ENCODE measurements at regions not wholly inside any gene's neighbourhood (a gene's known extent, or its start where the extent isn't known, plus 50 kb on each side); places are given as distances from the start of the nearest gene placed in this dataset.

DNA sequence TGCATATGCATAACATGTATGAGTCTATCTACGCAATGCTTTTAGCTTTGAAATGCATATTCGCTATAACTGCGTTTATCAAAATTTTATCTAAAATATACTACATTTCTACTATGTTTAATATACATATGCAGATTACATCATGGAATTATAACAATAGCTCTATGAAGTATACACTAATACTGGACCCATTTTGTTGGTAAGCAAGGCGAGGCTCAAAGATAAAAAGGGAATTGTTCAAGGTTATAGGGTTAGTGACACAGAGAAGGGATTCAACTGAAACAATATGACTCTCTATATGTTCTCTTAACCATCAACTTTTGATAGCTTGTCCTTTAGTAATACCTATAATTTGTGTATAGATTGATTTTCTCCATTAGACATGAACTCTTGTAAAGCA is 60.9 kb upstream of the SMIM36 start:
- TF ChIP-seq, protein P1, sequence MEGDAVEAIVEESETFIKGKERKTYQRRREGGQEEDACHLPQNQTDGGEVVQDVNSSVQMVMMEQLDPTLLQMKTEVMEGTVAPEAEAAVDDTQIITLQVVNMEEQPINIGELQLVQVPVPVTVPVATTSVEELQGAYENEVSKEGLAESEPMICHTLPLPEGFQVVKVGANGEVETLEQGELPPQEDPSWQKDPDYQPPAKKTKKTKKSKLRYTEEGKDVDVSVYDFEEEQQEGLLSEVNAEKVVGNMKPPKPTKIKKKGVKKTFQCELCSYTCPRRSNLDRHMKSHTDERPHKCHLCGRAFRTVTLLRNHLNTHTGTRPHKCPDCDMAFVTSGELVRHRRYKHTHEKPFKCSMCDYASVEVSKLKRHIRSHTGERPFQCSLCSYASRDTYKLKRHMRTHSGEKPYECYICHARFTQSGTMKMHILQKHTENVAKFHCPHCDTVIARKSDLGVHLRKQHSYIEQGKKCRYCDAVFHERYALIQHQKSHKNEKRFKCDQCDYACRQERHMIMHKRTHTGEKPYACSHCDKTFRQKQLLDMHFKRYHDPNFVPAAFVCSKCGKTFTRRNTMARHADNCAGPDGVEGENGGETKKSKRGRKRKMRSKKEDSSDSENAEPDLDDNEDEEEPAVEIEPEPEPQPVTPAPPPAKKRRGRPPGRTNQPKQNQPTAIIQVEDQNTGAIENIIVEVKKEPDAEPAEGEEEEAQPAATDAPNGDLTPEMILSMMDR (IDR thresholded peaks at IDR 0.05; ENCODE audit: low read depth, low read length, missing control alignments) = no peak
- no peak for DNase-seq (ENCODE audit: extremely low read depth, low read depth)

DNA sequence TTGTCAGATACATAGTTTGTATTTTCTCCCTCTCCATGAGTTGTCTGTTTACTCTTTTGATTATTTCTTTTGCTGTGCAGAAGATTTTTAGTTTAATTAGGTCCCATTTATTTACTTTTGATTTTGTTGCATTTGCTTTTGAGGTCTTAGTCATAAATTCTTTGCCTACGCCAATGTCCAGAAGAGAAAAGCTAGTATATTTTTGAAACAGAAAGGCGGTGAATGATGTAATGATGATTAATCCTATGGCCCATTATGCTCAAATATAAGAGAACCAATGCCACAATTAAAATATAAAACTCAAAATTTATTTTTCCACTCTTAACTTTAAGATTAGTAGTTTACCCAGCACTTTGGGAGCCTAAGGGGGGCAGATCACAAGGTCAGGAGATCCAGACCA is 59.8 kb upstream of the SMIM36 start:
- DNase-seq (ENCODE audit: extremely low read depth, low read depth) = no peak
- TF ChIP-seq, protein P1 (IDR thresholded peaks at IDR 0.05; ENCODE audit: low read depth, low read length, missing control alignments) = no peak
- no peak overlapping the region for H3K4me3 ChIP-seq (replicated peaks; ENCODE audit: low read depth, low read length)

More for the DNA sequence above, 60.9 kb upstream of the SMIM36 start:
- H3K4me3 ChIP-seq (replicated peaks; ENCODE audit: low read depth, low read length) = no peak overlapping the region

DNA sequence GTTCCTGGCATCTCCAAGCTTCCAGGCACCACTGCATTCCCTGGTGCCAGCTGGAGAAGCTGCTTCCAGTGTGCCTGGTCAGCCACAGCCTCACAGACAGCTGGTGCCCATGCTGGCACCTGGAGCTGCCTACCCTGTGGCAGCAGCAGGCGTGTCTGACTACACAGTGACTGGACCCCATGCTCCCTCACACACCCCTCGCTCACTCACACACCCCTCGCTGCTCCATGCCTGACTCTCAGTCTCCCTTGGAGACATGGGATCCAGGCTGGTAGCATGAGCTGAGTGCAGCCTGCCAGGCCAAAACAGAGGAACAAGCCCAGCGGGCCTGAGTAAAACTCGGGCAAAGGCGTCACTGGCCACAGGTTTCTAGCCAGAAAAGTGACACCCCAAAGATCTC is 59.1 kb upstream of the SMIM36 start:
- no peak for DNase-seq (ENCODE audit: extremely low read depth, low read depth)
- no peak overlapping the region for H3K4me3 ChIP-seq (replicated peaks; ENCODE audit: low read depth, low read length)
- TF ChIP-seq, protein P1 (IDR thresholded peaks at IDR 0.05; ENCODE audit: low read depth, low read length, missing control alignments) = no peak

DNA sequence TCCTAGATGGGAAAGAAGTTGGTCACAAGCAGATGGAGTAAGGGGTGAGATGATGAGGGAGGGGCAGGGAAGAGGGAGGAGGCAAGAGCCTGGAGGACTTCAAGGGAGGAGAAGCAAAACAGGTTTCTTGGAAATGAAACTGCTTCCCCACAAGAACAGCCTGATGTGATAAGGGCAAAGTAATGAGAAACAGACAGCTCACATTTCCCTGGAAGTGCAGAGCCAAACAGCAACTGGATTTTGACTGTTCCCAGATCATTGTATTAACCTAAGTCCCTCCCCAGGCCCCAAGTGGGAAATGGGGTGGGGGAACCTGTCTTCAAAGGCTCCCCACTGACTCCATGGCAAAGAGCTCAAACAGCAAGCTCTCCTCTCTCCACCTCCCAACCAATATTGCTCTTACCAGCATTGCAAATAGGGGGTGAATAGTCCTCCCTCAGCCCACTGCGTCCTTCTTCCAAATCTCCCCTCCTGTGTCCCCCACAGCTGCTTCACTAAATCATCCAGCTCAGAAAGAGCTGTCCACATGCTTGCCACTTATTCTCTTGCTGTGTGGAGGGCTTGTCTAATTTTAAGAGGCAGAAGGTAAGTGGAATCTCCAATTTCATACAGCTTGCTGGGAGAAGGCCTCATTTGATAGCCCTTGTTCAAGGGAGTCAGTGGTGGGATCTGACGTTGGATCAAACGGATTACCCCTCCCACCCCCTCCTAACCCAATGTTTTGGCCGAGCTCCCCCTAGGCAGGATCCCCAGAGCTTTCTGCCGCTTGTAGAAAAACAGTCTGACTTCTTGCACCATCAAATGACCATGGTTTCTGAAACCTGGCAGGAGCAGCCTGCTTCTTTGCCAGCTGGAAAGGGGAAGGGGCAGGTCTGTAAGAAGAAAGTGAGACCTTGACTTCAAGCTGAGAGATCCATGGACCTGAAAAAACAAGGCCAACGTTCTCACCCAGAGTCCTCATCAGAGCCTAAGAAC is 56.3 kb upstream of the SMIM36 start:
- DNase-seq (ENCODE audit: extremely low read depth, low read depth) = peak; percentile 21
- TF ChIP-seq, protein P1 (IDR thresholded peaks at IDR 0.05; ENCODE audit: low read depth, low read length, missing control alignments) = no peak

DNA sequence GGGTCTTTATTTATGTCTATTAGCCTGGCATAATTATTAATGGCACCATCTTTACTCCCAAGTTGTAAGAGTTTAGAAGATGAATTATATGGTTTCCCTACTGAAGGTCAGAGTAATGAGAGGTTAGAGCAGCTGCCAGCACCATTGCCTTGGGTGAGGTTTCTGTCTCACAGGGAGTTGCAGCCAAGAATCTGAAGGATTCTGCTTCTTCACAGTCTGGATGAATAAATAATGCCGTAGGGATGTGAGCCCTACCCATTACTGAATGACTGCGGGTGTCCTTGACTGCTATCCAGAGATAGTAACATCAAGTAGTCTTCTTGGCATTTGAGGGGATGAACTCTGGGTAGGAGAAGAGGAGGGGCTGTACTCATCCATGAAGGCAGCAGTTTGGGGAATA is 52.8 kb upstream of the SMIM36 start:
- TF ChIP-seq, protein P1 (IDR thresholded peaks at IDR 0.05; ENCODE audit: low read depth, low read length, missing control alignments) = no peak
- DNase-seq (ENCODE audit: extremely low read depth, low read depth) = no peak

More for the DNA sequence above, 56.3 kb upstream of the SMIM36 start:
- H3K4me3 ChIP-seq (replicated peaks; ENCODE audit: low read depth, low read length) = no peak overlapping the region

DNA sequence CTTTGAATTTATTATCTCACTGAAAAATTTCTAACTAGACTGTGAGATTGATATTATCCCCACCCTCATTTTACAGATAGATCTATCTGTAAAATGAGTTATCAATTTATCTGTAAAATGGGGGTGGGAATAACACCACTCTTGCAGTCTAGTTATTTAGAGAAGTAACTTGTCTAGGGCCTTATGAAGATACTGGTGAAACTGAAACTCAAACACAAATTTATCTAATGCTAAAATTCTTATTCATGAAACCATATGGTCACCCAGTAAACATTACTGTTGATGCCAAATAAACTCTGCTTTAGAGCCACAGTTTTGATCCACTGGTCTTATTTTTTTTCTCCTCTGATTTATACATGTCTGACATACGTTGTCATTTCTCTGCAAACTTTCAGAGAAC is 52.1 kb upstream of the SMIM36 start:
- no peak overlapping the region for H3K4me3 ChIP-seq (replicated peaks; ENCODE audit: low read depth, low read length)
- DNase-seq (ENCODE audit: extremely low read depth, low read depth) = no peak
- TF ChIP-seq, protein P1 (IDR thresholded peaks at IDR 0.05; ENCODE audit: low read depth, low read length, missing control alignments) = no peak

More for the DNA sequence above, 52.8 kb upstream of the SMIM36 start:
- no peak overlapping the region for H3K4me3 ChIP-seq (replicated peaks; ENCODE audit: low read depth, low read length)

All from HFF-Myc (cell line).